NCI-H1105 (cell line): ENCODE measurements at regions not wholly inside any gene's neighbourhood (a gene's known extent, or its start where the extent isn't known, plus 50 kb on each side); places are given as distances from the start of the nearest gene placed in this dataset.

ENCODE experiments used
- DNase-seq: peaks from one replicate; lab custom pipeline; 2025; lab: John Stamatoyannopoulos, UW

- no peak for DNase-seq
Observed at GRCh38 chr17:65405563-65405962, 155.9 kb downstream of the AXIN2 start.

- DNase-seq = no peak
Observed at GRCh38 chr17:65404761-65405160, 156.7 kb downstream of the AXIN2 start.

- DNase-seq = no peak
Observed at GRCh38 chr17:65403626-65404025, 157.8 kb downstream of the AXIN2 start.

GRCh38 chr17:65402513-65403496 lies 158.6 kb downstream of the AXIN2 start:
- no peak for DNase-seq

- no peak for DNase-seq
Observed at GRCh38 chr17:65401561-65401960, 159.9 kb downstream of the AXIN2 start.

GRCh38 chr17:65400701-65401100 lies 160.7 kb downstream of the AXIN2 start:
- no peak for DNase-seq

GRCh38 chr17:65398040-65398787 lies 163.2 kb downstream of the AXIN2 start:
- DNase-seq = no peak

- DNase-seq = no peak
Observed at GRCh38 chr17:65395924-65396323, 165.5 kb downstream of the AXIN2 start.

- DNase-seq = no peak
Observed at GRCh38 chr17:65394811-65395472, 166.5 kb downstream of the AXIN2 start.

GRCh38 chr17:65393514-65393913 lies 167.9 kb downstream of the AXIN2 start:
- no peak for DNase-seq

- no peak for DNase-seq
Observed at GRCh38 chr17:65389949-65390348, 171.5 kb downstream of the AXIN2 start.

GRCh38 chr17:65389426-65389825 lies 172.0 kb downstream of the AXIN2 start:
- no peak for DNase-seq

- DNase-seq = no peak
Observed at GRCh38 chr17:65388911-65389310, 172.5 kb downstream of the AXIN2 start.

- DNase-seq = no peak
Observed at GRCh38 chr17:65387322-65387721, 174.1 kb downstream of the AXIN2 start.

- no peak for DNase-seq
Observed at GRCh38 chr17:65385726-65386125, 175.7 kb downstream of the AXIN2 start.

GRCh38 chr17:65385071-65385470 lies 176.4 kb downstream of the AXIN2 start:
- DNase-seq = no peak

GRCh38 chr17:65381152-65381551 lies 180.3 kb downstream of the AXIN2 start:
- DNase-seq = no peak

GRCh38 chr17:65374966-65375365 lies 186.5 kb downstream of the AXIN2 start:
- DNase-seq = no peak

- no peak for DNase-seq
Observed at GRCh38 chr17:65371702-65372101, 189.7 kb downstream of the AXIN2 start.

GRCh38 chr17:65370669-65371131 lies 190.7 kb downstream of the AXIN2 start:
- DNase-seq = no peak

GRCh38 chr17:65368341-65368740 lies 193.1 kb downstream of the AXIN2 start:
- no peak for DNase-seq

- no peak for DNase-seq
Observed at GRCh38 chr17:65366102-65366844, 195.2 kb downstream of the AXIN2 start.
